CD4-positive, alpha-beta memory T cell (primary cell): ENCODE measurements at regions not wholly inside any gene's neighbourhood (a gene's known extent, or its start where the extent isn't known, plus 50 kb on each side); places are given as distances from the start of the nearest gene placed in this dataset.

Experiments used
- CTCF ChIA-PET: fragments of 350-600 bp; sonication (Branson Sonifier 250); formaldehyde crosslinking; loops from one replicate; lab custom pipeline; 2021; ENCODE audit warnings: inconsistent platforms; ENCODE audit not compliant: partially characterized antibody; lab: Charles Lee
- POLR2A ChIA-PET: fragments of 350-600 bp; sonication (Branson Sonifier 250); formaldehyde crosslinking; loops from one replicate; lab custom pipeline; 2021; ENCODE audit not compliant: partially characterized antibody; lab: Charles Lee
- DNase-seq, 5 donors: peaks; one replicate each; pipeline versions ENCODE4 v3.0.0 to v3.0.0-alpha.2; 2020 to 2022; ENCODE audit warnings: mixed read lengths in 1 of 5
- H3K27ac ChIP-seq: one replicate; pipeline ENCODE4 v1.7.0; 2013; ENCODE audit warnings: low read depth, low read length
- H3K27me3 ChIP-seq: 2 replicates; pipeline ENCODE4 v1.7.0; 2013; ENCODE audit warnings: mild to moderate bottlenecking, low read length, moderate library complexity; ENCODE audit not compliant: insufficient read depth
- H3K36me3 ChIP-seq: 2 replicates; pipeline ENCODE4 v1.7.0; 2013; ENCODE audit warnings: mild to moderate bottlenecking, low read length, moderate library complexity; ENCODE audit not compliant: insufficient read depth
- H3K4me1 ChIP-seq: 2 replicates; pipeline ENCODE4 v1.7.0; 2013; ENCODE audit warnings: mild to moderate bottlenecking, low read length, moderate library complexity; ENCODE audit not compliant: insufficient read depth
- H3K4me3 ChIP-seq, 2 donors: one replicate each; pipeline ENCODE4 v1.7.0; 2013; ENCODE audit warnings: low read length in 2 of 2, mild to moderate bottlenecking in 1 of 2
- H3K9me3 ChIP-seq, 2 donors: one replicate each; pipeline ENCODE4 v1.7.0; 2013; ENCODE audit warnings: low read length in 2 of 2, control low read depth in 1 of 2; ENCODE audit not compliant: control insufficient read depth in 1 of 2
- H3K27ac Mint-ChIP-seq, 7 donors: one replicate each; pipeline ENCODE4 v1.8.0; 2020 to 2021; ENCODE audit warnings: mixed read lengths in 7 of 7, mild to moderate bottlenecking in 6 of 7, inconsistent platforms in 3 of 7, moderate library complexity in 3 of 7
- H3K27me3 Mint-ChIP-seq, 2 donors: one replicate each; pipeline ENCODE4 v1.8.0; 2020 to 2021; ENCODE audit warnings: mixed read lengths in 2 of 2
- H3K36me3 Mint-ChIP-seq, 2 donors: one replicate each; pipeline ENCODE4 v1.8.0; 2020 to 2021; ENCODE audit warnings: mixed read lengths in 2 of 2, inconsistent platforms in 1 of 2, mild to moderate bottlenecking in 1 of 2
- H3K4me1 Mint-ChIP-seq, 4 donors: one replicate each; pipeline ENCODE4 v1.8.0; 2020 to 2021; ENCODE audit warnings: mixed read lengths in 4 of 4, mild to moderate bottlenecking in 1 of 4
- H3K4me3 Mint-ChIP-seq, 8 donors: one replicate each; pipeline ENCODE4 v1.8.0; 2020 to 2021; ENCODE audit warnings: mixed read lengths in 8 of 8, mild to moderate bottlenecking in 7 of 8, moderate library complexity in 6 of 8, inconsistent platforms in 3 of 8
- H3K9me3 Mint-ChIP-seq, 8 donors: one replicate each; pipeline ENCODE4 v1.8.0; 2020 to 2021; ENCODE audit warnings: mixed read lengths in 8 of 8, mild to moderate bottlenecking in 5 of 8, inconsistent platforms in 3 of 8, moderate library complexity in 1 of 8
- intact Hi-C: fragments of 100-400 bp; cut with micrococcal nuclease; formaldehyde crosslinking; loops from one replicate; pipeline ENCODE4 v1.15.1; 2023

DNA sequence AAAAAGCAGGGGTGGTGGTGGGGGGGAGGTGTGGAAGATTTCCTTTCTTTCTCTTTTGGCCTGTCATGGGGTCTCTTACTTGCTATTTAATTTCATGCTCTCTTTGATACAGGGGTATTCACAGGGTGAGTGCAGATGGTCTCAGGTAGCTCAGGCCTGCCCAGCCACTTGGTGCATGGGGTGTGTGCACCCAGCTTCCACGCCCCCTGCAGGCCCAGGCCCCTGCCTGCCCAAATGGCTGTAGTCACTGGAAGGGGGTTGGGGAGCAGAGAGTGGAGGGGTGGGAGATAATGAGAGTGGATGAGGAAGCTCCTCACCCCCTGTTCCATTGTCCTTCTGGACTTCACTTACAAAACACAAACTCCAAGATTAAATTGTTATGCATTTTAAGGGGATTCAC lies 133.6 kb upstream of the SGK1 start:
- Mint-ChIP-seq H3K36me3 (no peaks in the 10 kb centered on the region), H3K27me3 (no peaks in the 10 kb centered on the region), H3K4me3 (no peak overlapping the region), H3K27ac (no peak overlapping the region), H3K9me3 (peaks cover 0 to 3% (median 0%) of the 10 kb centered on the region in 8 donors), H3K4me1 (peaks cover 5 to 16% (median 9%) of the 10 kb centered on the region in 4 donors)
- H3K4me1 ChIP-seq, result peaks cover 13% of the 10 kb centered on the region
- POLR2A ChIA-PET, result no interaction called here
- no peaks in the 10 kb centered on the region for H3K27me3 ChIP-seq
- CTCF ChIA-PET, result interaction anchor here (1.7 kb wide), 1 partner anchor 274 kb away, joined by 5 read pairs; no protein-coding TSS in a partner anchor
- H3K9me3 ChIP-seq, result no peaks in the 10 kb centered on the region
- no peak overlapping the region for H3K4me3 ChIP-seq
- DNase-seq, result no peak
- no peaks in the 10 kb centered on the region for H3K36me3 ChIP-seq
- H3K27ac ChIP-seq, result no peak overlapping the region
- intact Hi-C loops, result loop anchor here (5.0 kb wide), 1 partner anchor 274 kb away; no protein-coding TSS in a partner anchor

DNA sequence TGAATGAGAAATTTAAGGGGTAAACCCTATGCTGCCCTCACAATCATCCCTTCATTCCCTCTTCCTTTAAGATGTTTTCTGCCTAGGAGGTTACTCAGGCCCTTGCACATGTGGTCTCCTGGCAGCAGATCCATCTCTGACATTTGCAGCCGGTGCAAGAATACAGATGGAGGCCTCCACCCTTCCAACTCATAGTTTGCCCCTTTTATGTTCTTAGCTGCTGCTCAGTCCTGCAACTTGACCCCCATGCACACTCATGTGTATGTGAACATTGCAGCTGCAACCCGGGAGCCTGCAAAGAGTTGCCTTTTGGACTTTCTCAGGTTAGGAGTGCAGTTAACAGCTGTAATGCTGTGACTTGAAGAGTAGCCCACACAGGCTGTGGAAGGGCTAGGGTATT lies 131.9 kb upstream of the SGK1 start:
- ChIA-PET CTCF (no interaction called here), POLR2A (no interaction called here)
- peak overlapping the region in 1 of 7 donors; percentile 30 for H3K27ac Mint-ChIP-seq
- no peak overlapping the region for H3K4me3 Mint-ChIP-seq
- H3K36me3 Mint-ChIP-seq, result no peaks in the 10 kb centered on the region
- Histone ChIP-seq H3K9me3 (no peaks in the 10 kb centered on the region), H3K4me1 (peaks cover 5% of the 10 kb centered on the region), H3K27me3 (no peaks in the 10 kb centered on the region), H3K36me3 (no peaks in the 10 kb centered on the region), H3K4me3 (no peak overlapping the region), H3K27ac (no peak overlapping the region)
- intact Hi-C loops, result loop anchor here (5.0 kb wide), 1 partner anchor 272 kb away; no protein-coding TSS in a partner anchor
- H3K4me1 Mint-ChIP-seq, result peaks cover 0 to 13% (median 4%) of the 10 kb centered on the region in 4 donors
- no peak for DNase-seq
- H3K9me3 Mint-ChIP-seq, result peaks cover 0 to 3% (median 0%) of the 10 kb centered on the region in 8 donors
- H3K27me3 Mint-ChIP-seq, result peaks cover 0 to 1% of the 10 kb centered on the region in 2 donors

DNA sequence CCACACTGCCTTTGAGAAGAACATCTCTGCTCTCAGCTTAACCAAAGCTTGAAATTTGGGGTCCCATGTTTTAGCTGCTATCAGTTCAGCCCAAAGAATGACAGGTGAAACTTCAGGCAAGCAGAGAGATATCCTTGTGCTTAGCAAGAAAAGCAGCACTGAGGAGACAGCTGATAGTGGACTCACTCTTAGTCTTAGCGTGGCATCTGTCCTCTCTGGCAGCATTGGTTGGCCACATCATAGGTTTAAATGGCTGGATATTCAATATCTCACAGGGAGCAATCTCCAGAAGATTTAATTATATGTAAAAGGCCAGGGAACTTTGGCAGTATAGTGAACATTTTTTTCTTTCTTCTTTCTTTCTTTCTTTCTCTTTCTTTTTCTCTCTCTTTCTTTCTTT lies 131.1 kb upstream of the SGK1 start:
- H3K36me3 Mint-ChIP-seq, result no peaks in the 10 kb centered on the region
- no peak overlapping the region for H3K4me3 Mint-ChIP-seq
- peaks cover 5% of the 10 kb centered on the region for H3K4me1 ChIP-seq
- CTCF ChIA-PET, result no interaction called here
- peak overlapping the region in 1 of 7 donors; percentile 50 for H3K27ac Mint-ChIP-seq
- H3K36me3 ChIP-seq, result no peaks in the 10 kb centered on the region
- H3K9me3 ChIP-seq, result no peaks in the 10 kb centered on the region
- peaks cover 0 to 1% of the 10 kb centered on the region in 2 donors for H3K27me3 Mint-ChIP-seq
- peaks cover 0 to 11% (median 4%) of the 10 kb centered on the region in 4 donors for H3K4me1 Mint-ChIP-seq
- no peak overlapping the region for H3K27ac ChIP-seq
- H3K4me3 ChIP-seq, result no peak overlapping the region
- intact Hi-C loops, result no loop called here
- H3K9me3 Mint-ChIP-seq, result peaks cover 0 to 3% (median 0%) of the 10 kb centered on the region in 8 donors
- no peak for DNase-seq
- no peaks in the 10 kb centered on the region for H3K27me3 ChIP-seq
- POLR2A ChIA-PET, result no interaction called here

DNA sequence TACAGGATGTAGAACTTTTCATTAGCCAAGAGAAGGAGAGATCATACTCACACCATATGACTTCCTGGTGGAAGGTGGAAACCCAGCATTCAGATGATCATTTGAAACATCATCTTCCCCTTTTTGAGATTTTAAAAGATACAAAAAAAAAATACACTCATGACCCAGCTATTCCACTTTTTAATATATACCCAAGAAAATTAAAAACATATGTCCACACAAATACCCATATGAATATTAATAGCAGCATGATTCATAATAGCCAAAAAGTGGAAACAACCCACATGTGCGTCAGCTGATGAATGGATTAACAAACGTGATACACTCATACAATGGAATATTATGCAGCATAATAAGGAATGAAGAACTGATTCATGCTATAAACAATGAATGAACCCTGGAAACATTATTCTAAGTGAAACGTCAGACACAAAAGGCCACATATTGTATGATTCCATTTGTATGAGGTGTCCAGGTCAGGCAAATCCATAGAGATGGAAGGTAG lies 130.0 kb upstream of the SGK1 start:
- no peaks in the 10 kb centered on the region for H3K36me3 Mint-ChIP-seq
- H3K9me3 Mint-ChIP-seq, result peaks cover 0 to 3% (median 0%) of the 10 kb centered on the region in 8 donors
- peak overlapping the region in 1 of 7 donors; percentile 39 for H3K27ac Mint-ChIP-seq
- Histone ChIP-seq H3K27me3 (no peaks in the 10 kb centered on the region), H3K4me1 (peaks cover 5% of the 10 kb centered on the region), H3K9me3 (no peaks in the 10 kb centered on the region), H3K4me3 (no peak overlapping the region), H3K36me3 (no peaks in the 10 kb centered on the region), H3K27ac (no peak overlapping the region)
- ChIA-PET POLR2A (no interaction called here), CTCF (no interaction called here)
- H3K4me3 Mint-ChIP-seq, result no peak overlapping the region
- DNase-seq, result no peak
- peaks cover 0 to 11% (median 3%) of the 10 kb centered on the region in 4 donors for H3K4me1 Mint-ChIP-seq
- peaks cover 0 to 1% of the 10 kb centered on the region in 2 donors for H3K27me3 Mint-ChIP-seq
- intact Hi-C loops, result no loop called here

DNA sequence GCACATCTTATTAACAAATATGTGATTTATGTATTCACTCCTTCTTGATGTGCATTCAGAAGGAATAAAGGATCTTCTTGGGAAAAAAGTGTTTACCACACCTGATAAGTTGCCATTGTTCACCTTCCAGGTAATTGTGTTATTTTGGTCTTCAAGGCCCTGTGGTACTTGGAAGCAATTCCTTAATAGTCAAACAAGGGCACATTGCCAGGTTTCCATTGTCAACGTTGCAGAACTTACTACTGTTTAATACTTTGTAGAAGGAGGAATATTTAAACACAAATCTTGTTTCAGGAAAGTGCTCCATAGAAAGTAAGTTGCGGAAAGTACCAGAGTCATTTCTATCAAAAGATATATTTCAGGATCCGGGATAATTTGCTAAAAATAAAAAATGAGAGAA lies 129.5 kb upstream of the SGK1 start:
- Histone ChIP-seq H3K27ac (no peak overlapping the region), H3K36me3 (no peaks in the 10 kb centered on the region), H3K27me3 (no peaks in the 10 kb centered on the region), H3K9me3 (no peaks in the 10 kb centered on the region), H3K4me1 (peaks cover 3% of the 10 kb centered on the region), H3K4me3 (no peak overlapping the region)
- H3K9me3 Mint-ChIP-seq, result peaks cover 0 to 3% (median 0%) of the 10 kb centered on the region in 8 donors
- DNase-seq, result no peak
- ChIA-PET POLR2A (no interaction called here), CTCF (no interaction called here)
- H3K27ac Mint-ChIP-seq, result no peak overlapping the region
- H3K4me1 Mint-ChIP-seq, result peaks cover 0 to 11% (median 2%) of the 10 kb centered on the region in 4 donors
- no peaks in the 10 kb centered on the region for H3K36me3 Mint-ChIP-seq
- H3K4me3 Mint-ChIP-seq, result no peak overlapping the region
- intact Hi-C loops, result no loop called here
- H3K27me3 Mint-ChIP-seq, result peaks cover 0 to 1% of the 10 kb centered on the region in 2 donors

DNA sequence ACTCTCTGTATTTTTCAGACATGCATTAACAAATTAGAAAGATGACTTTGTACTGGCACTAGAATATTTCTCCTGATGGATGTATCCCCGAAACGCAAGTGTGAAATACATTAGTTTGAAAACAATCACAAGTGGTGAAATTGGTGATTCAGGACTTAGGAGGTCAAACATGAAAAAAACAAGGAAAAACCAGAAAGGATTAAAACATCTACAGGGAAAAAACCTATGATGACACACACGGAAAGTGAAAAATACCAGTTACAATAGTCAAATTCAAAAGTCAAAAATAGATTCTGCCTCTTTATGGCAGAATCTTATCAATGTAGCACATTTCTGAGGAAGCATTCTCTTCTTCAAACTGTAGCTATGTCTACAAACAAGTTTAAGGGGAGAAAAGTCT lies 129.0 kb upstream of the SGK1 start:
- peaks cover 0 to 10% (median 2%) of the 10 kb centered on the region in 4 donors for H3K4me1 Mint-ChIP-seq
- no peaks in the 10 kb centered on the region for H3K27me3 ChIP-seq
- CTCF ChIA-PET, result no interaction called here
- no peaks in the 10 kb centered on the region for H3K4me1 ChIP-seq
- DNase-seq, result no peak
- no peaks in the 10 kb centered on the region for H3K36me3 ChIP-seq
- peaks cover 0 to 1% of the 10 kb centered on the region in 2 donors for H3K27me3 Mint-ChIP-seq
- H3K36me3 Mint-ChIP-seq, result no peaks in the 10 kb centered on the region
- H3K9me3 Mint-ChIP-seq, result no peaks in the 10 kb centered on the region
- no peak overlapping the region for H3K4me3 ChIP-seq
- no peak overlapping the region for H3K27ac Mint-ChIP-seq
- H3K9me3 ChIP-seq, result no peaks in the 10 kb centered on the region
- POLR2A ChIA-PET, result no interaction called here
- H3K4me3 Mint-ChIP-seq, result no peak overlapping the region
- intact Hi-C loops, result no loop called here
- H3K27ac ChIP-seq, result no peak overlapping the region

DNA sequence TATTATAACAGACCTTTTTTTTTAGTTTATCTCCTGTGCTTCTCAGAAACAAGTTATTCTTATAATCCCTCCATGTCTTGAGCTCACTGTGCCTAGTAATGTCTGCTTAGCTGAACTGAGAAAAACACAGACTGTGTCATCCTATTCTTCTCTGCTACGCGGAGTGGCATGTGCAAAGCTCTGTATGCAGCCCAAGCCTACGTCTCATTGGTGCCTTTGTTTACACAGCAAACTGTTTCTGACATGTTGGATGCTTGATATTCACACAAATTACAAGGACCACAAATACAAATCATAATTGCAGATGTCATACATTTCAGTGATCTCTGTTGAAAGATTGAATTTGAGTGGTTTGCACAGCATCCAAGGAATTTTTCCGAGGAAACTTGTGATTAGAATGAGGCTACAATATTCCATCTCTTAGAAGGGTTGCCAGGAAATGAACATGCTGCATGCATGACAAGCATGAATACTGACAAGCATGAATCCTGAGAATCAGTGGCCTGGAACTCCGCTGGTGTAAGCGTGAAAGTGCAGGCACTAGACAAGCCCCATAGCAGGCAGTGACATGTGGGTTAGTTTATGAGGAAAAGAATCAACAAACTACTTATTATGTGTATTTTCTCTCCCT lies 128.4 kb upstream of the SGK1 start:
- intact Hi-C loops, result no loop called here
- no peaks in the 10 kb centered on the region for H3K9me3 ChIP-seq
- no peak overlapping the region for H3K27ac ChIP-seq
- Mint-ChIP-seq H3K4me3 (no peak overlapping the region), H3K4me1 (peaks cover 0 to 10% (median 2%) of the 10 kb centered on the region in 4 donors), H3K27ac (no peak overlapping the region), H3K9me3 (no peaks in the 10 kb centered on the region), H3K36me3 (no peaks in the 10 kb centered on the region), H3K27me3 (peaks cover 0 to 1% of the 10 kb centered on the region in 2 donors)
- no peaks in the 10 kb centered on the region for H3K36me3 ChIP-seq
- no peaks in the 10 kb centered on the region for H3K4me1 ChIP-seq
- CTCF ChIA-PET, result no interaction called here
- no peaks in the 10 kb centered on the region for H3K27me3 ChIP-seq
- no peak overlapping the region for H3K4me3 ChIP-seq
- POLR2A ChIA-PET, result no interaction called here
- DNase-seq, result no peak
